HG02970 (cell line): ENCODE measurements at regions not wholly inside any gene's neighbourhood (a gene's known extent, or its start where the extent isn't known, plus 50 kb on each side); places are given as distances from the start of the nearest gene placed in this dataset.

Source experiments
- ATAC-seq: cut with Tn5 transposase; IDR thresholded peaks from one replicate; pipeline ENCODE4 v1.9.1; 2021; ENCODE audit warnings: mild to moderate bottlenecking, moderate library complexity, moderate number of reproducible peaks; ENCODE audit not compliant: unreplicated experiment, low FRiP score

DNA sequence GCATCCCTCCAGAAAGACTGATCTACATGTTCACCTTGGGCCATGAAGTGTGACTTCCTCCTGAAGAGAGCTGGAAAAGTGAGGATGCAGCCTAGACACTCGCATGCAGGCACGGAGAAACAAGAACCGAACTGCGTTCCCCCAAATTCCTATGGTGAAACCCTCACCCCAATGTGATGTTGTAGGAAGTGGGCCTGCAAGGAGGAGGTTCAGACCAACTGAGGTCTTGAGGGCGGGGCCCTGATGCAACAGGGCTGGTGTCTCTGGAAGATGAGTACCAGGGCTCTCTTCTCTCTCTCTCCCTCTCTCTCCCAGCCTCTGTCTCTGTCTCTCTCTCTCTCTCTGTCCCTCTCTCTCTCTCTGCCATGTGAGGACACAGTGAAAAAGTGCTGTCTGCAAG lies 501.1 kb downstream of the BRD1 start:
- ATAC-seq: no peak

DNA sequence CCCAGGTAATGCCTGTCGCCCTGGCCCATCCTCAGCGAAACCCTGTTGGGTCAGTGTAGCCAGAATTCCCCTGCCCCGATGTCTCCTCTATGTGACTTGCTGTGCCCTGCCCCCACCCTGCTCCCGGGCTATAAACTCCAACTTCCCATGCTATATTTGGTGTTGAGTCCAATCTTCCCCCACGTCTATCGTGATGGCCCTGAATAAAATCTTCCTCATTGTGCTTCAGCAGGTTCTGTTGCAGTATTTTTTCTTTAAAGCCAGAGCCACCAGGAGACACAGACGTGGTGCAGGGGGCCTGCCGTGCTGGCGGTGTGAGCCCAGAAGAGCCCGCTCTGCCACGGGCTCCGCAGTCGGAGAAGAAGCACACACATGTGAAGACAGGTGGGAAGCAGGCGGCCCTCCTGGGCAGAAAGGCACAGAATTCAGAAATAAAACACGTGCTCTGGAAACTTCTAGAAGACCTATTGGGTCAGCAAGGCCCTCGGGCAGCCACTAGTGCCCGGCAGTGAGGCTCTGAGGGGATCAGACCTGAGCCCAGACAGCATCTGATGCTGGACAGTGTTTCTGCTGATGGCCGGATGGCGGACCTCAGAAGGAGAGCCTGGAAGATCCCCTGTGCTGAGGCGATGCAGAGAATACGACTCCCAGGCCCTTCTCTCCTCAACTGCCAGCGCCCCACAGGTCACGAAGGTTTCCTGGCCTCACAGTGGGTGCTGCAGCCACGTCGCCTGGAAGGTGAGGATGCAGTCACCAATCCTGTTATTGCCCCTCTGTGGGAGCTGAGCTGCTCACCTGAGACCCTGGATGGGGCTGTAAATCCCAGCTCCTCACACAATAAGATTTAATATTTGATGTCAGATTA lies 501.9 kb downstream of the BRD1 start:
- no peak for ATAC-seq

DNA sequence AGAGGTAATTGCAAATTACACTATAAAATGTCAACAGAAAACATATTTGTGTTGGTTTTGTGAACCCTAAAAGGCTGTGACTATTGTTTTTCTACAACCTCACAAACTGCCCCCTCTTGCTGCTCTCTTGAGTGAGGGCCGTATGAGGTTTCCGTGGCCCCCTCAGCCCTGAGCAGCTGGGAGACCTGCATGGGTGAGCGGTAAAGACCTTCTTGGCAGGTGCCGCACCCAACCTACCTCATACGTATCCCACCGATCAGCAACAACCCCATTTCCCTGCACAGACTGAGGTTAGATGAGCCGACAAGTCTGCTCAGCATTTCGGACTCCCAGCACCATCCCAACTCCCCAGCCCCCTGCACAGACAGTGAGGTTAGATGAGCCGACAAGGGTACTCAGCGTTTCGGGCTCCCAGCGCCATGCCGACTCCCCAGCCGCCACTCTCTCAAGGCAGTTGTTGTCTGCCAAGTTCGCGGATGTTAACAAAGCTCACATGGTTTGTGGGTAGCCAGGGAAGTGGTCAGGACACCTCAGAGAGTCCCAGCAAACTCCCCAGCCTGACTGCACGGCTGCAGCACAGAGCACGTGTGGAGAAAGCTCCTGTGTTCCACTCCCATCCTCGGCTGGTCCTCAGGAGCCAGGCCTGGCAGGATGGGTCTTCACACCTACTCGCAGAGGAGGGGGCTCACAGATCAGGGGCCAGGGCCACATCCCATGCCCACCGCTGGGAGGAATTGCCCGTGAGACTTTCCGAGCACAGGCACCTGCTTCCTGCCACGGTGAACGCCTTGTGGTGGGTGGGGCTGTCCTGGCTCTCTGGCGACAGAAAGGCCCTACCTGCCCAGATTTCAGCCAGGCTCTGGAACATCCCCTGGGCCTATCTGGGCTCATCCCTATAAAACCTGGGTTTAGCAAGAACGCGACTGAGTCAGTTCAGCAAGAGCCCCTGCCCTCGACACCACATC lies 502.9 kb downstream of the BRD1 start:
- ATAC-seq: no peak

DNA sequence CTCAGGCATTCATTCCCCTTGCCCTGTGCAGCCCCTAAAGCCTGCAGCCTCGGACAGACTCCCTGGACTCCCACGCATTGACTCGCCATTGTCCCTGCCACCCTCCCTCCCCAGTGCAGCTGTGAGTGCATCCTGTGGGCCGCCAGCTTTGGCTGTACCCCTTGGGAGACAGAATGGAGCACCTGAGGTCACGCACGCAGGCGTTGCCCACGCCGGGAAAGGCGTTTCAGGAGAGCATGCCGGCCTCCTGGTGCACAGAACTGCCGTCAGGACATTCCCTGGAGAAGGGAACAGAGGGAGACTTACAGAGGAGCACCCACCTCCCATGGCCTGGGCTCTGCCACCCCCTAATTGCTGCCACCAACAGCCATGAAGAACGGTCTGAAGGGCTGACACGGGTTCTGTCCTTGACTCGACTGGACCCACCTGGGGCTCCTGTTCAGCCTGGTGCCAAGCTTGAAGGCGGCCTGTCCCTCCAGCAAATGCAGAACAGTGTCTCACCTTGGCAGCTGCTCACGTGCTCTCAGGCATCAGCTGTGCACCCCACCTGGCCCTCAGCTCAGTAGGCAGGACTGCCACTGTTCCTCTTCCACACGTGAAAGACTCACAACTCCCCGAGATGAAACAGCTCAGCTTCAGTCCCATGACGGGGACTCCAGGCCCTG lies 503.8 kb downstream of the BRD1 start:
- ATAC-seq: no peak

DNA sequence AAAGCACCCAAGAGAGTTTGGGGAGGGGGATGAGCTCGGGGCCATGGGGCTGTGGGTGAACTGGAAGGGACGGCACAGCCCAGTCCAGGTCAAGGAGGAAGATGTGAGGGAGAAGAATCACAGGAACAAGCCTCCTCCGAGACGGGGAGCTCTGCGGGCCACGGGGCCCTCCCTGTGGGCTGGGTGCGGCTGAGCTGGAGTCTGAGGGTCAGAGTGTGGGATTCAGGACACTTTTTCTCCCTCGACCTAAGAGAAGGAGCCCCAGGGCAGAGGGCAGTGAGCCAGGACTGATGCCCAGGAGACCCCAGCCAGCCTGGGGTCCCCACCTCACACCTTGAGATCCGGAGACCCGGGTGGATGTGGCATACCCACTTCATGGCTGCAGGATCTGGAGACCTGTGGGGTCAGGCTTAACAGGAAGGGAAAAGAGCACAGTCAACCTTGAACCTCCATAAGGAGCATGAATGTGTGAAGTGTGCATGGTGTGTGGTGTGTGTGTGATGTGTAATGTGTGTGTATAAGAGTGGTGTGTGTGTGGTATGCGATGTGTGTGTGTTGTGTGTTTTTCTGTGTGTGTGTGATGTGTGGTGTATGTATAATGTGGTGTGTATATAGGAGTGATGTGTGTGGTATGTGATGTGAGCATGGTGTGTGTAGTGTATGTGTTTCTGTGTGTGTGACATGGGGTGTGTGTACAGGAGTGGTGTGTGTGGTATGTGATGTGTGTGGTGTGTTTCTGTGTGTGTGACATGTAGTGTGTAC lies 504.6 kb downstream of the BRD1 start:
- no peak for ATAC-seq

DNA sequence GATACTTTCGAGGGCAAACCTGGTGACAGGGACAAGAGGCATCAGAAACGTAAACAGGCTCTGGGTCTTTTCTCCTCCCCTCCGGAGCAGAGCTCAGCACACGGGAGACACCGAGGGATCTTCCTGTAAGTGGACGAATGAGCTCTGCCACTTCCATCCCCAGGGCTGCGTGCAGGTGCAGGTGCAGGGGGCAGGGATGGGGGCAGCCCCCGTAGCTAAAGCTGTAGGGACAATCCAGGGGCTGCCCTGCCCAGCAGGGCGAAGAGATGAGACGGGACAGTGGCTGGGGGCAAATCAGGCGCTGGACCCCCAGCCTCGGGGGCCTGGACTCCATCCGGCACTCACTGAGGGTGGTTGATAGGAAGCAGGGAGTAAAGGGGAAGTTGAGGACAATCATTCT lies 505.4 kb downstream of the BRD1 start:
- ATAC-seq: no peak

DNA sequence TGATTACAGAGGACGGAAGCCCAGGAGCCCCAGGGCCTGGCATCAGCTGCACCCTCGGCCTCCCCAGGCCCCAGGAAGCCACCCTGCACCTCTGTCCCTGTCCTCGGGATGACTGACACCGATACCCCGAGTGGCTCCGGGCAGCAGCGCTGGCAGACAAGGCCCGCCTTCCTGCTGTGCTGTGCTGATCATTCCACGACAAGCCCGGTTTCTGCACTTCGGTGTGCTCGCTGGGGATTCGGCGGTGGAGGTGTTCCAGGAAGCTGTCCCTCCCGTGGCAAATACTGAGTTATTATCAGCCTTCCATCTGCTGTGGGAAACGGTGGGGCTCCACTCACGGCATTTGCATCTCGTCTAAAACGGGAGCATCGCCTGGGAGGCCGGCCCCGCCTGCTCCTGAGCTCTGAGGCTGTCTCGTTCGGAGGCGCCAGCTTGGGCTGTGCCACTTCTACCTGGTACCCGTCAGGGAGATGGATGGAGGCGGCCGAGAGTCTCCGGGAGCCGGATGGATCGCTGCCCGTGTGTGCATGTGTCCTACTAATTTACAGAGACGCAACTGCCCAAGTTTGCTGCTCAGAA lies 506.1 kb downstream of the BRD1 start:
- no peak for ATAC-seq

DNA sequence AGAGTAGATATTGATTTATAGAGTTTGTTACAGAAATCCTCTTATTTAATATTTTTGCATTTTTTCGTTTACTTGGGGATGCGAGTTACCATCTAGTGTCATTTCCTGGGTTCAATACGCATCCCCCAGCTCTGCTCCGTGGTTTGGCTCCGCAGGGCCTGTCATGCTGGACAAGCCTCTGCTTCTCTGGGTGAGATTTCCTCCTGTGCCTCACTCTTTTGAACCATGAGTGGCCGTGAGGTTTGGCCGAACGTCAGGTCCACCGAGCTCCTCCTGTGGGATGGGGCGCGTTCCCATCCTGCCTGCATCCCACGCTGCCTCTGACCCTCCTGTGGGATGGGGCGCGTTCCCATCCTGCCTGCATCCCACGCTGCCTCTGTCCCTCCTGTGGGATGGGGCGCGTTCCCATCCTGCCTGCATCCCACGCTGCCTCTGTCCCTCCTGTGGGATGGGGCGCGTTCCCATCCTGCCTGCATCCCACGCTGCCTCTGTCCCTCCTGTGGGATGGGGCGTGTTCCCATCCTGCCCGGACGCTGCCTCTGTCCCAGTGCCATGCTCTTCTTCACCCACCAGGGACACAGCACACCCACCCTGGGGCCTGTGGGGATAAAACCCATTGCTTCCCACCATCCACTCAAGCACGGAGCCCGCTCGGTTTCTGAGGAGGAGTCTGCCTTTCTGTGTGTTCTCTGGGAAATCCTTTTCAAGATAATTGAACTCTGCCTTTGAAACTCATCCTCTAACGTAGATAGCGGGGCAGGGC lies 506.8 kb downstream of the BRD1 start:
- no peak for ATAC-seq

DNA sequence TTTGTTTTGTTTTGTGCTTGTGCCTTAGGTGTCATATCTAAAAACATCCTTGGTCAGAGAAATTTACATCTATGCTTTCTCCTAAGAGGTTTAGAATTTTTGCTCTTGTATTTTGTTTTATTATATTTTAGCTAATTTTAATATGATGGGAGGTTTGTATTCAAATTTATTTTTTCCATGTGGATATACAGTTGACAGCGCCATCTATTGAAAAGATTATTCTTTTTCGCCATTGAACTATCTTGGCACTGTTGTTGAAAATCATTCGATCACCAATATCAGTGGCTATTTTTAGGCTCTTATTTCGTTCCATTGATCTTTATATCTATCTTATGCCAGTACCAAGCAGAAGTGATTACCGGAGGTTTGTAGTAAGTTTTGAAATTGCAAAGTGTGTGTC lies 510.3 kb downstream of the BRD1 start:
- no peak for ATAC-seq

DNA sequence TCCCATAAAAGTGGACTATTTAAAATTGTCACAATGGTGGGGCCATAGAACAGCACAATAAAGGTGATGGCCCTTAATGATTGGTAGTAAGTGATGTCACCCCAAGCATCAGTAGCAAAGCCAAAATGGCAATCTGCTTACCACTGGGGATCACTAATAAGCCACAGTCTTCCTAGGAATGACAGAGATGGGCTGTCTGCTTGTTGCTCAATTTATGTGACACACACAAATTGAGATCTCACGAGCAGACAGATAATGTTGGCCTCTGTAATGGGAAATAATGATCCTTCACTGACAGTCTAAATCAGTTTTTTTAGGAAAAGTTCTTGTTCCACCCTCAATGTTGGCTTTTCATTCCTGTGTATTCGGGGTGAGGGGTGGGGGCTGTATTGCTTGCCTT lies 515.1 kb downstream of the BRD1 start:
- ATAC-seq: no peak

DNA sequence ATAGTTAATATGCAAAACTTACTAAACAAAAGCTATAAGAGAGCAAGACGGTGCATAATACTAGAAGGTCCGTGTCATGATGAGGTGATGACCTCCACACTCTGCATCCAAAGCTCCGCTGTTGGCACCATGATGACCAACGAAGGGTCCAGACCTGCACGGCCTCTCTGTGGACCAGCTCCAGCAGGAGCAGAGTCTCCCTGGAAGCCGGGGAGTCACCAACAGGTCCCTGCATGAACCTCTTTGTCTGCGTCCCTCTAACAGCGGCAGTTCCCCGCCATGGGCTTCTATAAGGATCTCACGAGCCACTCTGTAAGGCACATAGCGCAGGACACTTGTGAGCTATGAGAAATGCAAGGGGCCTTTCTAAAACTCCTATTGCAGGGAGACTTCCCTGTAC lies 517.3 kb downstream of the BRD1 start:
- no peak for ATAC-seq

DNA sequence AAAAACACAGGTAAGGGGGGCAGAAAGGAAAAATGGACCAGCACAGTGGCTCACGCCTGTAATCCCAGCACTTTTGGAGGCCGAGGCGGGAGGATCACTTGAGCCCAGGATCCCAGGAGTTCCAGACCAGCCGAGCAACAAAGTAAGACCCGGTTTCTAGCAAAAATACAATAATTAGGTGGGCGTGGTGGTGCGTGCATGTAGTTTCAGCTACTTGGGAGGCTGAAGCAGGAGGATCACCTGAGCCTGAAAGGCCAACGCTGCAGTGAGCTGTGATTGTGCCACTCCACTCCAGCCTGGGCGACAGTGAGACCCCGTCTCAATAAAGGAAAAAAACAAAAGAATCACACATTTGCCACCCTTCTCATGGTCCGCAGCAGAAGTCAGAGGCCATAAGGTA lies 519.4 kb downstream of the BRD1 start:
- no peak for ATAC-seq

DNA sequence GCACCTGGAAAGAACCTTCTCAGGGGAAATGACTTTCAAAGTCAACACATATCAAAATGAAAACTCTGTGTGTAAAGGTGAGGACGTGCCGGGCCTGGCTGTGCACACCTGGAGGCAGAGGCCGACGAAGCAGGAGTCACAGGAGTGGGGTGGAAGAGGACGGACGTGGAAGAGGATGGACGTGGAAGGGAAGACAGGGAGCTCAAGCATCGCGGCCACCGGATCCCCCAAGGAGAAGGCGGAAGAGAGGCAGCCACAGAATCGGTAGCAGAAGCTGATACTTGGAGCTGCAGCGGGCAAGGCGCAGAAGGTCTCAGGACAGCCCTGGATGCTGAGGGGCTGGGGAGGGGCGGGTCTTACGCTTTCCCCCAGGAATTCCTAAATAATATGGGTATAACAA lies 519.8 kb downstream of the BRD1 start:
- no peak for ATAC-seq

DNA sequence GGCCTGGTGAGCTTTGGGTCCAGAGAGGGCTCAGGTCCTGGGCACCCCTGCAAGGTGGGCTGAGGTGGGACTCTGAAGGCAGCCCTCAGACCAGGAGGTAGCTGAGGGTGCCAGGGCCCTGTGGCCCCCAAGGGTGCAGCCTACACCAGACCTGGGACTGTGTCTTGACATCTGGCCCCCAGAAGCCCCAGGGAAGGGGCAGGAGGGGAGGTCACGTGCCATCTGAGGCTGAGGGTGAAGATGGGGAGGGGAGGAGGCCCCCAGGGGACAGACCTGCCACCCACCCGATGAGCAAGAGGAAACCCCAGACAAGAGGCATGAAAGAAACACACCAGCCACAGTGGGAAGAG lies 520.2 kb downstream of the BRD1 start:
- no peak for ATAC-seq

DNA sequence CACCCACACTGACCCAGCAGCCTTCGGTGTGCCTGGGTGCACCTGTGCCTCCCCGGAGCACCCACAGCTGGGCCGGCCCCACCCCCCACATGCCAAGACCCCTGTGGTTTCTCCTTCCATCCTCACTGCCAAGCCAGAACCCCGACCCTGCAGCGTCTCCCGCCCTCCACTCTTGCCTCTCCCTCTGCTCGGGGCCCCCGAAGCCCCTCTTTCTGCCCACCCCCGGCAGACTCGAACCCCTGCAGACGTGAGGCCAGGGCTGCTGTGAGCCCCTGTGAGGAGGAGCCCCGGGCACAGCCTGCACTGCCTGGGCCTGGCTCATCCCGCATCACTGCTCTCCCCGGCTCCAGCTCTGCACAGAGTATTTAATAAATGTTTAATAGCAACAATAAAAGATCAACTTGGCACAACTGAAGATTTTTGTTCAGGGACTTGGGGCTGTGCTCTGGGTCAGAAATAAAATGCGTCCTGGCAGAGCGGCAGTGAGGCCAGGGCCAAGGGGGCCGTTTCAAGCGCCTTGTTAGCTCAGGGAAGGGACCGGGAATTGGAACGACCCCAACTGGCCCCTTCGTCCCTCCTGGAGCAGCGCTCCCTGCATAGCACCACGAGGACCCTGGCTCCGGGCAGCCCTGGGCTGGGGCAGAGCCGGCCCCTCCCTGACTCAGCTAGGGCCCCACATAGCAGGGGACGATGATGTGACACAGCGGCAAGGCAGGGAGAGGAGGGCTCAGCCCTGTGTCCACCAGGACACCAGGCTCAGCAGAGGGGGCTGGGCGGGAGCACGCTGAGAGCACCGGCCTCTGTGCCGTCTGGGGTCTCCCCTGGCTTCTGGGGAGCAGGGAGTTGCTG lies 520.8 kb downstream of the BRD1 start:
- no peak for ATAC-seq

DNA sequence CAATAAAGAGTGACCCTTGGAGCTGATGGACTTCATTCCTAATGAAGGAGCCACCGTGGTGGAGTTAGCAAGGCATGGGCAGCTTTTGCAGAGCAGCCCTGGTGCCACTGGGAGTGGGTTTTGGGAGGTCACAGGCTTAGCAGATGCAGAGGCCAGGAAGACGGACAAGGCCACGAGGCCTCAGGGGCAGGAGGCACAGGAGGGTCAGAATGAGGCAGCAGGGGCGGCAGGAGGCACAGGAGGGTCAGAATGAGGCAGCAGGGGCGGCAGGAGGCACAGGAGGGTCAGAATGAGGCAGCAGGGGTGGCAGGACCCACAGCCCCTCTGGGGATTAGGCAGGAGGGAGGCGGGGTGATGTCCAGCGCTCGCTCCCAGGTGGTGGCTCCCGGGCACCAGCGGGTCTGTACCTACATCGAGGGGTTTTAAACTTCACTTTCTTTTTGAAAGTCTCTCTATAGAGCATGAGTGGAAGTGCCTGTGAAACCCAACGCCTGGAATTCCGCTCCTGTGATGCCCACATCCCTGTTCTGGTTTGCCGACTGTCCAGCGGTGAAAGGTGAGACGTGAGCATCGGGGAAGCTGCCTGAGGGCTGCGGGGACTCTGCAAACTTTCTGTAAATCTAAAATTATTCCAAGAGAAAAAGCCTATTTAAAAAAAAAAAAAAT lies 521.6 kb downstream of the BRD1 start:
- no peak for ATAC-seq

DNA sequence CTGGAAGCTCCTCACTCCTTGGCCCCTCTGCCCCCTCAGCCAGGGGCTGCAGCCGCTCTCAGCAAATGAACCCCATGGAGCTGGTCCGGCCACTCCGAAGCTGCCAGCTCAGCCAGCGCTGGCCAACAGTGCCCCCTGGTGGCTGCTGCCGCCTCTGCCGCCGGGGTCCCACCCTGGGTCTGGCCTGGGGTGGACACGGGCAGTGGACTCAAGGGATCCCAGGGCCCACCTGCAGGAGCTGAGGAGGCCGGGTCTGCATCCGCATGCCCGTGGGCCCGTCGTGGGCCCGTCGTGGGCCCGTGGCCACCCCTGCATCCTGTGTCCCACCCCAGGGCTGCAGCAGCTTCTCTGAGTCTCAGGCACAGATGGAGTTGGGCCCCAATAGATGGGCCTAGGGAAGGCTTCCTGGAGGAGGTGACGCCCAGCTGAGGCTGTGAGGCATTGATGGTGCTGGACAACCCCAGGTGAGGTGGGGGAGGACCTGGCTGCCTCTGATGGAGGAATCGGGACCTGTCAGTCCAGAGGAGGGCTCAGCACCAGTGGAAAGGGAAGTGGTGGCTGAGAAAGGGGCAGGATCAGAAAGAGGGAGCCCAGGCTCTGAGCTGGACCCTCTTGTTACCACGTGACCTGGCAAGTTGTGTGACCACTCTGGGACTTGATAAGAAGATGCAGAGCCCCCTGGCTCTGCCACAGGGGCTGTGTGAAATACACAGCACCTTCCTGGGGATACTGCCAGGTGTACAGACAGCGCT lies 522.3 kb downstream of the BRD1 start:
- no peak for ATAC-seq
